ENCODE measurements at regions not wholly inside any gene's neighbourhood (a gene's known extent, or its start where the extent isn't known, plus 50 kb on each side); places are given as distances from the start of the nearest gene placed in this dataset.

GRCh38 chr7:33845991-33846509, 59.3 kb upstream of the BMPER start:
- Histone ChIP-seq H3K27me3 (ENCODE audit: insufficient read depth, low read length) (no peaks in the 10 kb centered on the region), H4K20me1 (ENCODE audit: insufficient read depth, low read length) (no peaks in the 10 kb centered on the region), H3K4me3 (ENCODE audit: insufficient read depth, low read depth, low read length) (no peak overlapping the region), H3K4me2 (ENCODE audit: low read length) (no peak overlapping the region), H2AFZ (ENCODE audit: low read depth, low read length) (peak overlapping the region; percentile 46), H3K27ac (ENCODE audit: low read depth, low read length) (no peak overlapping the region), H3K79me2 (ENCODE audit: insufficient read depth, low read length) (no peaks in the 10 kb centered on the region), H3K4me1 (ENCODE audit: insufficient read depth, low read length) (no peaks in the 10 kb centered on the region), H3K36me3 (ENCODE audit: insufficient read depth, low read length) (no peaks in the 10 kb centered on the region), H3K9me3 (ENCODE audit: insufficient read depth, low read depth, low read length) (no peaks in the 10 kb centered on the region), H3K9ac (ENCODE audit: low read length) (no peak overlapping the region)
- Mint-ChIP-seq H3K27me3 (ENCODE audit: low read depth, unreplicated experiment) (peaks cover 10% of the 10 kb centered on the region), H3K4me1 (ENCODE audit: low read depth, unreplicated experiment) (peaks cover 7% of the 10 kb centered on the region), H3K4me3 (ENCODE audit: unreplicated experiment) (no peak overlapping the region), H3K36me3 (ENCODE audit: low read depth, unreplicated experiment) (no peaks in the 10 kb centered on the region), H3K9me3 (ENCODE audit: unreplicated experiment) (peaks cover 6% of the 10 kb centered on the region), H3K27ac (ENCODE audit: unreplicated experiment) (no peak overlapping the region)
- DNase-seq (ENCODE audit: low read depth) = peak; percentile 59
- TF ChIP-seq CTCF (IDR thresholded peaks at IDR 0.05; ENCODE audit: insufficient read depth, low read depth, low read length) = no peak
- TF ChIP-seq EZH2 (IDR thresholded peaks at IDR 0.05; ENCODE audit: insufficient read depth, low read length) = no peak
- no peak for FAIRE-seq

GRCh38 chr7:33849004-33849403, 56.3 kb upstream of the BMPER start:
- Mint-ChIP-seq H3K9me3 (ENCODE audit: unreplicated experiment) (peaks cover 6% of the 10 kb centered on the region), H3K36me3 (ENCODE audit: low read depth, unreplicated experiment) (no peaks in the 10 kb centered on the region), H3K27me3 (ENCODE audit: low read depth, unreplicated experiment) (peaks cover 6% of the 10 kb centered on the region), H3K27ac (ENCODE audit: unreplicated experiment) (no peak overlapping the region), H3K4me3 (ENCODE audit: unreplicated experiment) (no peak overlapping the region), H3K4me1 (ENCODE audit: low read depth, unreplicated experiment) (peaks cover 16% of the 10 kb centered on the region)
- H3K9ac ChIP-seq (ENCODE audit: low read length) = no peak overlapping the region
- no peaks in the 10 kb centered on the region for H3K79me2 ChIP-seq (ENCODE audit: insufficient read depth, low read length)
- no peak overlapping the region for H3K27ac ChIP-seq (ENCODE audit: low read depth, low read length)
- no peak overlapping the region for H3K4me3 ChIP-seq (ENCODE audit: insufficient read depth, low read depth, low read length)
- H3K36me3 ChIP-seq (ENCODE audit: insufficient read depth, low read length) = no peaks in the 10 kb centered on the region
- TF ChIP-seq EZH2 (IDR thresholded peaks at IDR 0.05; ENCODE audit: insufficient read depth, low read length) (no peak), CTCF (IDR thresholded peaks at IDR 0.05; ENCODE audit: insufficient read depth, low read depth, low read length) (no peak)
- H2AFZ ChIP-seq (ENCODE audit: low read depth, low read length) = no peak overlapping the region
- H3K27me3 ChIP-seq (ENCODE audit: insufficient read depth, low read length) = no peaks in the 10 kb centered on the region
- peaks cover 13% of the 10 kb centered on the region for H3K4me1 ChIP-seq (ENCODE audit: insufficient read depth, low read length)
- no peak overlapping the region for H3K4me2 ChIP-seq (ENCODE audit: low read length)
- no peaks in the 10 kb centered on the region for H3K9me3 ChIP-seq (ENCODE audit: insufficient read depth, low read depth, low read length)
- DNase-seq (ENCODE audit: low read depth) = peak; percentile 55
- no peaks in the 10 kb centered on the region for H4K20me1 ChIP-seq (ENCODE audit: insufficient read depth, low read length)
- peak; percentile 68 for FAIRE-seq

GRCh38 chr7:33849971-33850559, 55.3 kb upstream of the BMPER start:
- Histone ChIP-seq H4K20me1 (ENCODE audit: insufficient read depth, low read length) (no peaks in the 10 kb centered on the region), H2AFZ (ENCODE audit: low read depth, low read length) (no peak overlapping the region), H3K9ac (ENCODE audit: low read length) (no peak overlapping the region), H3K4me1 (ENCODE audit: insufficient read depth, low read length) (peaks cover 23% of the 10 kb centered on the region), H3K27me3 (ENCODE audit: insufficient read depth, low read length) (no peaks in the 10 kb centered on the region), H3K27ac (ENCODE audit: low read depth, low read length) (no peak overlapping the region), H3K36me3 (ENCODE audit: insufficient read depth, low read length) (no peaks in the 10 kb centered on the region), H3K79me2 (ENCODE audit: insufficient read depth, low read length) (no peaks in the 10 kb centered on the region), H3K4me3 (ENCODE audit: insufficient read depth, low read depth, low read length) (no peak overlapping the region), H3K9me3 (ENCODE audit: insufficient read depth, low read depth, low read length) (no peaks in the 10 kb centered on the region), H3K4me2 (ENCODE audit: low read length) (no peak overlapping the region)
- H3K4me1 Mint-ChIP-seq (ENCODE audit: low read depth, unreplicated experiment) = peaks cover 27% of the 10 kb centered on the region
- H3K27me3 Mint-ChIP-seq (ENCODE audit: low read depth, unreplicated experiment) = peaks cover 6% of the 10 kb centered on the region
- H3K9me3 Mint-ChIP-seq (ENCODE audit: unreplicated experiment) = peaks cover 6% of the 10 kb centered on the region
- no peak overlapping the region for H3K27ac Mint-ChIP-seq (ENCODE audit: unreplicated experiment)
- no peak overlapping the region for H3K4me3 Mint-ChIP-seq (ENCODE audit: unreplicated experiment)
- no peak for FAIRE-seq
- TF ChIP-seq EZH2 (IDR thresholded peaks at IDR 0.05; ENCODE audit: insufficient read depth, low read length) (no peak), CTCF (IDR thresholded peaks at IDR 0.05; ENCODE audit: insufficient read depth, low read depth, low read length) (no peak)
- H3K36me3 Mint-ChIP-seq (ENCODE audit: low read depth, unreplicated experiment) = no peaks in the 10 kb centered on the region
- peak; percentile 71 for DNase-seq (ENCODE audit: low read depth)
